ENCODE measurements at regions not wholly inside any gene's neighbourhood (a gene's known extent, or its start where the extent isn't known, plus 50 kb on each side); places are given as distances from the start of the nearest gene placed in this dataset.

GRCh38 chrX:10047631-10048030 lies 80.5 kb downstream of the CLDN34 start:
- Histone ChIP-seq H3K4me3 (no peak overlapping the region), H3K27ac (replicated peaks) (peak overlapping the region; percentile 87), H3K27me3 (ENCODE audit: low read depth) (no peaks in the 10 kb centered on the region), H3K36me3 (no peaks in the 10 kb centered on the region), H3K9me3 (replicated peaks) (no peaks in the 10 kb centered on the region), H3K4me1 (peaks cover 100% of the 10 kb centered on the region)
- DNase-seq = no peak
- intact Hi-C loops (cut with micrococcal nuclease) = no loop called here
- no peak for TF ChIP-seq CTCF (IDR thresholded peaks at IDR 0.05; ENCODE audit: borderline replicate concordance)

GRCh38 chrX:10048076-10048475 lies 80.9 kb downstream of the CLDN34 start:
- DNase-seq = no peak
- Histone ChIP-seq H3K36me3 (no peaks in the 10 kb centered on the region), H3K4me3 (peak overlapping the region; percentile 11), H3K27ac (replicated peaks) (peak overlapping the region; percentile 87), H3K9me3 (replicated peaks) (no peaks in the 10 kb centered on the region), H3K4me1 (peaks cover 100% of the 10 kb centered on the region), H3K27me3 (ENCODE audit: low read depth) (no peaks in the 10 kb centered on the region)
- intact Hi-C loops (cut with micrococcal nuclease) = no loop called here
- no peak for TF ChIP-seq CTCF (IDR thresholded peaks at IDR 0.05; ENCODE audit: borderline replicate concordance)

GRCh38 chrX:10048707-10049106 lies 81.5 kb downstream of the CLDN34 start:
- H3K4me1 ChIP-seq = peaks cover 100% of the 10 kb centered on the region
- H3K9me3 ChIP-seq (replicated peaks) = no peaks in the 10 kb centered on the region
- no peaks in the 10 kb centered on the region for H3K27me3 ChIP-seq (ENCODE audit: low read depth)
- DNase-seq = no peak
- H3K36me3 ChIP-seq = no peaks in the 10 kb centered on the region
- intact Hi-C loops (cut with micrococcal nuclease) = no loop called here
- no peak for TF ChIP-seq CTCF (IDR thresholded peaks at IDR 0.05; ENCODE audit: borderline replicate concordance)
- peak overlapping the region; percentile 87 for H3K27ac ChIP-seq (replicated peaks)
- peak overlapping the region; percentile 11 for H3K4me3 ChIP-seq

GRCh38 chrX:10049236-10049635 lies 82.1 kb downstream of the CLDN34 start:
- intact Hi-C loops (cut with micrococcal nuclease) = no loop called here
- Histone ChIP-seq H3K4me1 (peaks cover 100% of the 10 kb centered on the region), H3K27me3 (ENCODE audit: low read depth) (no peaks in the 10 kb centered on the region), H3K36me3 (no peaks in the 10 kb centered on the region), H3K4me3 (no peak overlapping the region), H3K27ac (replicated peaks) (peak overlapping the region; percentile 87), H3K9me3 (replicated peaks) (no peaks in the 10 kb centered on the region)
- no peak for TF ChIP-seq CTCF (IDR thresholded peaks at IDR 0.05; ENCODE audit: borderline replicate concordance)
- DNase-seq = no peak

GRCh38 chrX:10050481-10050880 lies 83.3 kb downstream of the CLDN34 start:
- Histone ChIP-seq H3K4me1 (peaks cover 94% of the 10 kb centered on the region), H3K36me3 (no peaks in the 10 kb centered on the region), H3K4me3 (no peak overlapping the region), H3K27me3 (ENCODE audit: low read depth) (no peaks in the 10 kb centered on the region), H3K27ac (replicated peaks) (peak overlapping the region; percentile 87), H3K9me3 (replicated peaks) (no peaks in the 10 kb centered on the region)
- no peak for TF ChIP-seq CTCF (IDR thresholded peaks at IDR 0.05; ENCODE audit: borderline replicate concordance)
- peak; percentile 22 for DNase-seq
- intact Hi-C loops (cut with micrococcal nuclease) = no loop called here

Measured in left ventricle myocardium inferior (tissue), 1 donor.